Smooth muscle cell (in vitro differentiated cells): ENCODE measurements at regions not wholly inside any gene's neighbourhood (a gene's known extent, or its start where the extent isn't known, plus 50 kb on each side); places are given as distances from the start of the nearest gene placed in this dataset.
A peak's percentile ranks its signal among the peaks of the same experiment; 100 is the strongest.

ENCODE experiments used
- DNase-seq: peaks from one replicate; lab custom pipeline; 2025; ENCODE audit not compliant: unreplicated experiment; lab: John Stamatoyannopoulos, UW
- H2AFZ ChIP-seq: fragments of 200-600 bp; sonication (generic); 2 replicates; pipeline ENCODE4 v1.6.0; 2016; ENCODE audit warnings: antibody characterized with exemption, low read depth, mild to moderate bottlenecking
- H3F3A ChIP-seq: fragments of 200-600 bp; sonication (generic); 2 replicates; pipeline ENCODE4 v1.6.0; 2017; ENCODE audit warnings: antibody characterized with exemption, low read depth
- H3K27ac ChIP-seq: fragments of 200-600 bp; sonication (generic); 2 replicates; pipeline ENCODE4 v1.5.1; 2016; ENCODE audit warnings: low read depth, mild to moderate bottlenecking
- H3K27me3 ChIP-seq: fragments of 200-600 bp; sonication (generic); 2 replicates; pipeline ENCODE4 v1.6.1; 2016; ENCODE audit warnings: low read depth, mild to moderate bottlenecking
- H3K36me3 ChIP-seq: fragments of 200-600 bp; sonication (generic); 2 replicates; pipeline ENCODE4 v1.5.1; 2016; ENCODE audit warnings: low read depth
- H3K4me1 ChIP-seq: fragments of 200-600 bp; sonication (generic); 2 replicates; pipeline ENCODE4 v1.5.1; 2016; ENCODE audit warnings: low read depth
- H3K4me2 ChIP-seq: fragments of 200-600 bp; sonication (generic); 2 replicates; pipeline ENCODE4 v1.6.0; 2016; ENCODE audit warnings: mild to moderate bottlenecking
- H3K4me3 ChIP-seq: fragments of 200-600 bp; sonication (generic); 2 replicates; pipeline ENCODE4 v1.5.1; 2016; ENCODE audit warnings: mild to moderate bottlenecking
- H3K79me2 ChIP-seq: fragments of 200-600 bp; sonication (generic); 2 replicates; pipeline ENCODE4 v1.6.0; 2016; ENCODE audit warnings: low read depth, mild to moderate bottlenecking
- H3K9ac ChIP-seq: fragments of 200-600 bp; sonication (generic); 2 replicates; pipeline ENCODE4 v1.6.0; 2016; ENCODE audit warnings: low read depth
- H3K9me3 ChIP-seq: fragments of 200-600 bp; sonication (generic); replicated peaks from 2 replicates; pipeline ENCODE4 v1.5.1; 2016; ENCODE audit warnings: low read depth
- H4K20me1 ChIP-seq: fragments of 200-600 bp; sonication (generic); 2 replicates; pipeline ENCODE4 v1.6.0; 2016; ENCODE audit warnings: low read depth
- CTCF ChIP-seq: fragments of 200-600 bp; sonication (generic); IDR thresholded peaks from 2 replicates; pipeline ENCODE4 v1.5.1; 2017; ENCODE audit warnings: borderline replicate concordance, mild to moderate bottlenecking, antibody characterized with exemption; ENCODE audit not compliant: insufficient read depth, poor library complexity, severe bottlenecking
- WGBS: methylation state at CpG from one replicate; pipeline ENCODE4 v1.1.7; 2016; ENCODE audit warnings: low lambda C conversion rate; 5-methylcytosine and 5-hydroxymethylcytosine counted together

- Histone ChIP-seq H3K9ac (peak overlapping the region; percentile 67), H3K27ac (peak overlapping the region; percentile 77), H3K4me2 (peak overlapping the region; percentile 66), H4K20me1 (no peaks in the 10 kb centered on the region), H3K4me3 (no peak overlapping the region), H3K36me3 (no peaks in the 10 kb centered on the region), H3K79me2 (no peaks in the 10 kb centered on the region), H3K9me3 (no peaks in the 10 kb centered on the region), H3K4me1 (no peaks in the 10 kb centered on the region), H3F3A (peaks cover 6% of the 10 kb centered on the region), H3K27me3 (no peaks in the 10 kb centered on the region), H2AFZ (no peak overlapping the region)
- no peak for DNase-seq
- TF ChIP-seq CTCF: no peak
- WGBS: 26% methylated on average over 8 of the region's 8 CpGs
Measured at GRCh38 chr5:174799121-174799520, 74.7 kb downstream of the MSX2 start.

GRCh38 chr5:174798551-174798951 lies 74.2 kb downstream of the MSX2 start:
- Histone ChIP-seq H3K4me1 (no peaks in the 10 kb centered on the region), H3K9me3 (no peaks in the 10 kb centered on the region), H3K36me3 (no peaks in the 10 kb centered on the region), H3K27me3 (no peaks in the 10 kb centered on the region), H3K4me2 (peak overlapping the region; percentile 66), H3K27ac (peak overlapping the region; percentile 77), H3F3A (peaks cover 6% of the 10 kb centered on the region), H4K20me1 (no peaks in the 10 kb centered on the region), H3K4me3 (no peak overlapping the region), H3K79me2 (no peaks in the 10 kb centered on the region), H3K9ac (peak overlapping the region; percentile 67), H2AFZ (no peak overlapping the region)
- DNase-seq: no peak
- WGBS: 40% methylated on average over 7 of the region's 7 CpGs
- no peak for TF ChIP-seq CTCF

- DNase-seq: no peak
- no peak for TF ChIP-seq CTCF
- Histone ChIP-seq H3K27me3 (no peaks in the 10 kb centered on the region), H3K9ac (no peak overlapping the region), H3K4me3 (no peak overlapping the region), H3K4me2 (no peak overlapping the region), H2AFZ (no peak overlapping the region), H3F3A (peaks cover 6% of the 10 kb centered on the region), H3K9me3 (no peaks in the 10 kb centered on the region), H3K36me3 (no peaks in the 10 kb centered on the region), H3K79me2 (no peaks in the 10 kb centered on the region), H3K4me1 (no peaks in the 10 kb centered on the region), H3K27ac (no peak overlapping the region), H4K20me1 (no peaks in the 10 kb centered on the region)
- WGBS: 88% methylated on average over 7 of the region's 7 CpGs
Measured at GRCh38 chr5:174796711-174797192, 72.4 kb downstream of the MSX2 start.

- Histone ChIP-seq H3K27me3 (no peaks in the 10 kb centered on the region), H3K36me3 (no peaks in the 10 kb centered on the region), H3K27ac (peak overlapping the region; percentile 52), H3K4me2 (peak overlapping the region; percentile 6), H3K9me3 (no peaks in the 10 kb centered on the region), H3K4me3 (no peak overlapping the region), H3K9ac (no peak overlapping the region), H4K20me1 (no peaks in the 10 kb centered on the region), H2AFZ (peak overlapping the region; percentile 74), H3K4me1 (no peaks in the 10 kb centered on the region), H3F3A (peaks cover 6% of the 10 kb centered on the region), H3K79me2 (no peaks in the 10 kb centered on the region)
- DNase-seq: no peak
- WGBS: 45% methylated on average over 11 of the region's 11 CpGs
- TF ChIP-seq CTCF: no peak
Measured at GRCh38 chr5:174794931-174795672, 70.7 kb downstream of the MSX2 start.
